Keratinocyte (primary cell): ENCODE measurements at regions not wholly inside any gene's neighbourhood (a gene's known extent, or its start where the extent isn't known, plus 50 kb on each side); places are given as distances from the start of the nearest gene placed in this dataset.

Source experiments
- DNase-seq: peaks from one replicate; pipeline ENCODE4 v3.0.0-alpha.2; 2011; ENCODE audit warnings: low read depth, missing footprints, low spot score
- FAIRE-seq: peaks from 2 replicates; lab custom pipeline; 2011; peaks lifted over from hg19 to GRCh38; lab: Jason Lieb, UNC
- H2AFZ ChIP-seq: 2 replicates; pipeline ENCODE4 v1.6.0; 2012; ENCODE audit warnings: low read length, control low read depth, inconsistent platforms; ENCODE audit not compliant: control insufficient read depth
- H3K27ac ChIP-seq: 2 replicates; pipeline ENCODE4 v1.5.1; 2011; ENCODE audit warnings: low read length; ENCODE audit not compliant: control insufficient read depth, insufficient read depth
- H3K27me3 ChIP-seq: 3 replicates; pipeline ENCODE4 v1.6.0; 2011; ENCODE audit warnings: low read length; ENCODE audit not compliant: control insufficient read depth, insufficient read depth; ENCODE audit errors: extremely low read depth
- H3K36me3 ChIP-seq, 2 experiments: 2 replicates in 1 of 2; 3 replicates in 1 of 2; pipeline ENCODE4 v1.5.1; 2011; ENCODE audit warnings: low read length in 2 of 2, mild to moderate bottlenecking in 1 of 2; ENCODE audit not compliant: control insufficient read depth in 2 of 2, insufficient read depth in 2 of 2; ENCODE audit errors: extremely low read depth in 1 of 2
- H3K4me1 ChIP-seq: 3 replicates; pipeline ENCODE4 v1.5.1; 2011; ENCODE audit warnings: low read length; ENCODE audit not compliant: control insufficient read depth, insufficient read depth; ENCODE audit errors: extremely low read depth
- H3K4me2 ChIP-seq: 3 replicates; pipeline ENCODE4 v1.6.0; 2011; ENCODE audit warnings: low read depth, low read length; ENCODE audit not compliant: control insufficient read depth, insufficient read depth; ENCODE audit errors: extremely low read depth
- H3K4me3 ChIP-seq, 3 experiments: fragments of 200-600 bp in 1 of 3; sonication (generic) in 1 of 3; 2 replicates in 2 of 3; 3 replicates in 1 of 3; pipeline ENCODE4 v1.5.1; 2011 to 2016; ENCODE audit warnings: low read length in 3 of 3, mild to moderate bottlenecking in 3 of 3, control low read depth in 2 of 3, inconsistent platforms in 1 of 3, low read depth in 1 of 3, mixed read lengths in 1 of 3, mixed run types in 1 of 3, moderate library complexity in 1 of 3; ENCODE audit not compliant: control insufficient read depth in 2 of 3, insufficient read depth in 2 of 3; ENCODE audit errors: extremely low read depth in 1 of 3
- H3K79me2 ChIP-seq: 2 replicates; pipeline ENCODE4 v1.6.0; 2012; ENCODE audit warnings: low read length; ENCODE audit not compliant: control insufficient read depth, insufficient read depth
- H3K9ac ChIP-seq: 3 replicates; pipeline ENCODE4 v1.6.0; 2011; ENCODE audit warnings: low read length; ENCODE audit not compliant: control insufficient read depth, insufficient read depth; ENCODE audit errors: extremely low read depth
- H3K9me1 ChIP-seq: 3 replicates; pipeline ENCODE4 v1.6.0; 2011; ENCODE audit warnings: low read length; ENCODE audit not compliant: control insufficient read depth, insufficient read depth; ENCODE audit errors: extremely low read depth
- H3K9me3 ChIP-seq: 2 replicates; pipeline ENCODE4 v1.5.1; 2012; ENCODE audit warnings: low read depth, low read length; ENCODE audit not compliant: control insufficient read depth
- H4K20me1 ChIP-seq: 3 replicates; pipeline ENCODE4 v1.6.0; 2011; ENCODE audit warnings: low read length; ENCODE audit not compliant: control insufficient read depth, insufficient read depth; ENCODE audit errors: extremely low read depth
- CTCF ChIP-seq, 3 experiments: IDR thresholded peaks in 1 of 3; conservative IDR thresholded peaks in 1 of 3; optimal IDR thresholded peaks in 1 of 3; 2 replicates in 2 of 3; 3 replicates in 1 of 3; pipeline versions ENCODE3 to v1.5.1; 2011; ENCODE audit warnings: low read length in 3 of 3, mild to moderate bottlenecking in 3 of 3, moderate library complexity in 2 of 3, control low read depth in 1 of 3, inconsistent platforms in 1 of 3; ENCODE audit not compliant: insufficient read depth in 2 of 3; ENCODE audit errors: extremely low read depth in 1 of 3
- EZH2 ChIP-seq: IDR thresholded peaks from one replicate; pipeline ENCODE4 v1.6.1; 2012; ENCODE audit warnings: inconsistent platforms, mild to moderate bottlenecking, low read length, moderate library complexity
- dilution Hi-C: fragments of 300-500 bp; cut with MboI; formaldehyde crosslinking; loops from one replicate; pipeline ENCODE4 v1.7.0; 2020; ENCODE audit warnings: low sequenced_read_pairs; ENCODE audit not compliant: extremely low pct_ligation_motif_present

- H3K4me1 ChIP-seq = no peaks in the 10 kb centered on the region
- FAIRE-seq = no peak
- H3K9ac ChIP-seq = no peak overlapping the region
- dilution Hi-C loops = no loop called here
- H3K4me3 ChIP-seq = no peak overlapping the region
- H3K79me2 ChIP-seq = no peaks in the 10 kb centered on the region
- no peaks in the 10 kb centered on the region for H3K9me3 ChIP-seq
- TF ChIP-seq CTCF (optimal IDR thresholded peaks at IDR 0.05 in 1 of 3, IDR thresholded peaks at IDR 0.05 in 1 of 3, conservative IDR thresholded peaks at IDR 0.05 in 1 of 3; ENCODE audit: extremely low read depth in 1 of 3, insufficient read depth in 2 of 3, low read length in 3 of 3) (no peak), EZH2 (no peak)
- DNase-seq = no peak
- no peak overlapping the region for H2AFZ ChIP-seq
- H3K4me2 ChIP-seq = no peak overlapping the region
- H4K20me1 ChIP-seq = no peaks in the 10 kb centered on the region
- H3K27me3 ChIP-seq = no peaks in the 10 kb centered on the region
- no peak overlapping the region for H3K27ac ChIP-seq
- no peaks in the 10 kb centered on the region for H3K9me1 ChIP-seq
- H3K36me3 ChIP-seq = no peaks in the 10 kb centered on the region
Measured at GRCh38 chr4:29326004-29326403, 1394.2 kb upstream of the PCDH7 start.

- DNase-seq = no peak
- Histone ChIP-seq H3K9me3 (no peaks in the 10 kb centered on the region), H4K20me1 (no peaks in the 10 kb centered on the region), H3K9me1 (no peaks in the 10 kb centered on the region), H3K4me3 (no peak overlapping the region), H2AFZ (no peak overlapping the region), H3K4me2 (no peak overlapping the region), H3K79me2 (no peaks in the 10 kb centered on the region), H3K27ac (no peak overlapping the region), H3K27me3 (no peaks in the 10 kb centered on the region), H3K9ac (no peak overlapping the region), H3K36me3 (no peaks in the 10 kb centered on the region), H3K4me1 (no peaks in the 10 kb centered on the region)
- TF ChIP-seq EZH2 = no peak
- no peak for TF ChIP-seq CTCF (optimal IDR thresholded peaks at IDR 0.05 in 1 of 3, IDR thresholded peaks at IDR 0.05 in 1 of 3, conservative IDR thresholded peaks at IDR 0.05 in 1 of 3; ENCODE audit: extremely low read depth in 1 of 3, insufficient read depth in 2 of 3, low read length in 3 of 3)
- dilution Hi-C loops = no loop called here
- FAIRE-seq = no peak
Measured at GRCh38 chr4:29326816-29327215, 1393.4 kb upstream of the PCDH7 start.
